ENCODE measurements at regions not wholly inside any gene's neighbourhood (a gene's known extent, or its start where the extent isn't known, plus 50 kb on each side); places are given as distances from the start of the nearest gene placed in this dataset.

DNA sequence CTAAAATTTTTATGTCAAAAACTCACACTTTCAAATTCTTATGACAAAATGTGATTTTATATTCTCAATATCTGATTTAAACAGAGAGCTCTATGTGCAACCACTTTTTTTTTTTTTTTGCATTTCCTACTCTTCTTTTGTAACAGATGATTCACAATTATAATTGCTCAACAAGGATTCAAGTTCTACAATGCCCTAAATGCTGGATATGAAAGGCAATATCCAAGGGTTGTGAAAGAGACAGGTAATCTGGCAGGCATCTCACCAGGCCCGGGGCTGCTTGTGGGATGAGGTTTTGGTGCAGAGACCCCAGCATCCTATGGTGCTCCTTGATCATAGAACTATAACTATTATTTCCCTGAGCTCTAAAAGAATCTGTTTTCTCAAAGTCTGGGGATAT, 363.6 kb upstream of the NBEA start:
- CTCF ChIA-PET, result no interaction called here
- no peaks in the 10 kb centered on the region for H3K4me1 Mint-ChIP-seq
- no peak overlapping the region for H3K27ac Mint-ChIP-seq
- H3K4me3 Mint-ChIP-seq, result no peak overlapping the region
- H3K27me3 Mint-ChIP-seq, result no peaks in the 10 kb centered on the region
- H3K9me3 Mint-ChIP-seq, result no peaks in the 10 kb centered on the region
- no peak for DNase-seq
- no peaks in the 10 kb centered on the region for H3K36me3 Mint-ChIP-seq

DNA sequence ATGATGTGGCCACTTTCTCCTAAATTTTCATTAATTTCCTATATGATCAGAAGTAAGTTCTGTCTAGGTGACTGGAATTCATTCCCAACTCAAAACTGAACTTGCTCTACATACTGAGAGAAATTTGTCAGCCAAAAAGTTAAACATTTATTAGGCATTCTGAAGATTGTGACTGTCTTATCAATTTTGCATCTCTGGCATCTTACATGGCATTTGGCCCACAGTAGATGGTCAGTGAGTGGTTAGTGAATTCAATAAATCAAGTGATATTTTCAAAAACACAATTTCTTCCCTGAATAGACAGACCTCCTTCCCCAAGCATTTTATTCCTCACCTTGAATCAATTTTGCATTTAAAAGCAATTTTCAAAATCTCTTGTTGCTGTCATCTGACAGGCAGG, 363.2 kb upstream of the NBEA start:
- no peak overlapping the region for H3K27ac Mint-ChIP-seq
- CTCF ChIA-PET, result no interaction called here
- H3K9me3 Mint-ChIP-seq, result no peaks in the 10 kb centered on the region
- H3K36me3 Mint-ChIP-seq, result no peaks in the 10 kb centered on the region
- no peak for DNase-seq
- H3K27me3 Mint-ChIP-seq, result no peaks in the 10 kb centered on the region
- H3K4me3 Mint-ChIP-seq, result no peak overlapping the region
- no peaks in the 10 kb centered on the region for H3K4me1 Mint-ChIP-seq

DNA sequence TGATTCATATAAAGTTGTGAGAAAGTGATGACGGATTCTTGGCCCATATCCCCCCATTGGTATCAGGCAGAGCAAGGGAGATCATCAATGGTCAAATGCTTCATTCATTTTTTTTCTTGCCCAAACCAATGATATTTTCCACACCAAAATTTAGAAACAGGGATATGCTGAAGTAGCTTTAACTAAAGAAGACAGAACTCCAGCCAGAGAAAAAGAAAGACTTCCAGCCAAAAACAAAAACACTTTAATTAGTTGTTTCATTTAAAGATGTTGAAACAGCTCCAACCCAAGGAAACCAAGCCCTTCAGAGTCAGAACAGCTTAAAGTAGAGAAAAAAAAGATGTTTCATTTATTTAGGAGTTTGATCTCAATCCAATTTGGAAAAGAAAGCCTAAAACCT, 358.9 kb upstream of the NBEA start:
- Mint-ChIP-seq H3K27ac (no peak overlapping the region), H3K36me3 (no peaks in the 10 kb centered on the region), H3K9me3 (no peaks in the 10 kb centered on the region), H3K4me3 (no peak overlapping the region), H3K4me1 (no peaks in the 10 kb centered on the region), H3K27me3 (no peaks in the 10 kb centered on the region)
- no peak for DNase-seq
- CTCF ChIA-PET, result no interaction called here

DNA sequence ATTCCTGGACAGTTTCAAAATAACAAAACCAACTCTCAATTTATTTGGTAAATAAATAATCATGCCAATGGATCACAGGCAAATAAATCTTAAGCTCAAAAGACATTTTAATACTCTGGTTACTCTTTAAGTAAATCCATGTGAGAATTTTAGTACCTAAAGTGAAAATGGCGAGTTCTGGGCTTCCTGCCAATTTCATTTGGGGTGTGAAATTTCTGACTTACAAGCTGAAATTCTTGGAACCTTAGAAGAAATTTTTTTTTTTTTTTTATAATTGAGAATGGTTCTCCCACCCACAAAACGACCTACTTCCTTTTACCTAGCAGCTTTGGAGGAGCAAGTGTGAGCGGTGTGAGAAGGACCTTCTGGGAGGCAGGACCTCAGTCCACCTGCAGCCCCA, 354.5 kb upstream of the NBEA start:
- CTCF ChIA-PET, result no interaction called here
- H3K27me3 Mint-ChIP-seq, result no peaks in the 10 kb centered on the region
- H3K27ac Mint-ChIP-seq, result no peak overlapping the region
- no peak overlapping the region for H3K4me3 Mint-ChIP-seq
- DNase-seq, result no peak
- H3K36me3 Mint-ChIP-seq, result no peaks in the 10 kb centered on the region
- H3K9me3 Mint-ChIP-seq, result no peaks in the 10 kb centered on the region
- H3K4me1 Mint-ChIP-seq, result no peaks in the 10 kb centered on the region

DNA sequence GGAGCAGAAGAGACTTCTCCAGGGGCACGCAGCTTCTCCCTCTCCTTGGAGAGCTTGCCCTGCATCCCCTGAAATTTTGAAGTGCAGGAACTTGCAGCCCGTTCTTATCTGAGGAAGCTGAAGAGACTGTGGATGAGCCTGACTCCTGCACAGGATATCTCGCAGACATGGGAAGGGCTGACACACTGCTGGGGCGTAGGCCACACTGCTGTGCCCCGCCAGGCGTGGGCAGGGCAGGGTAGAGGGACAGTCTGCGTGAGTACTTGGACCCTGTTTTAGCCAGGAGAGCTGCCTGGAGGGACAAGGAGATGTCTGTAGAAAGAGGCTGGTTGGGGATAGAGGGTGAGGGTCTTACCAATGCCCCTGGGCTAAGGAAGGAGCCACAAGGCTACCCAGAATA, 353.7 kb upstream of the NBEA start:
- DNase-seq, result no peak
- Mint-ChIP-seq H3K4me1 (no peaks in the 10 kb centered on the region), H3K4me3 (no peak overlapping the region), H3K9me3 (no peaks in the 10 kb centered on the region), H3K36me3 (no peaks in the 10 kb centered on the region), H3K27me3 (no peaks in the 10 kb centered on the region), H3K27ac (no peak overlapping the region)
- CTCF ChIA-PET, result no interaction called here

DNA sequence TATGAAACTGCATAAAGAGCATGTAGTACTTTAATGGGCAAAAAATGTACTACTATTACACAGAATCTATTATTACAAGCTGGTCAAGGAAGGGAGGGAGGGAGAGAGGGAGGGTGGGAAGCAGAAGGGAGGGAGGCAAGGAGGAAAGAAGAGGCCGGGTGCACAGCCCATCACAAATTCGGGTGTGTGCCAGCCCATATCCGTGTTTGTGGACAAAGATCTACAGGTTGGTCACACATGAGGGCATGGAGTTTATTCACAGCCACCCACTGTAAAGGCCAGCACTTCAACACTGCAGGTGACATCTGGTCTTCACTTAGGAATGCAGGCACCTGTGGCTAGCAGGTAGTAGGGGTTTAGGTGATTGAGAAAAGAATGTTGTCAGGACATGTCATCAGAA, 352.5 kb upstream of the NBEA start:
- no peaks in the 10 kb centered on the region for H3K36me3 Mint-ChIP-seq
- no peaks in the 10 kb centered on the region for H3K4me1 Mint-ChIP-seq
- H3K4me3 Mint-ChIP-seq, result no peak overlapping the region
- no peaks in the 10 kb centered on the region for H3K27me3 Mint-ChIP-seq
- CTCF ChIA-PET, result no interaction called here
- no peak overlapping the region for H3K27ac Mint-ChIP-seq
- no peaks in the 10 kb centered on the region for H3K9me3 Mint-ChIP-seq
- DNase-seq, result no peak

DNA sequence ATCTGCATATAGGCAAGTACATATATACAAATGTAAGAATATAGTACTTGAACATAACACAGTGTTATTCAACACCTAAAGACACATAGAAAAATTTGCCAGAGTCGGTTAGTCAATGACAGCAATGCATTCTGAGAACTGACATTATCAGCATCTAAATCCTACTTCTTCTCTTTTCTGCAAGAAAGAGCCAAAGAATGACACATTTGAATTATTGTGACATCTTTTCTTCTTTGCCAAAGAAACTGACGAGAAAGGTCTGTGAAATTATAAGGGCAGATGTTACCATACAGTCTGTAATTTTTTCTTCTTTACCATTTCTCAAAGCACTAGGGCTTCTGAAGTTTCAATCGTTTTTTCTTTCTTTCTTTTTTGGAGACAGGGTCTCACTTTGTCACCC, 350.9 kb upstream of the NBEA start:
- CTCF ChIA-PET, result no interaction called here
- DNase-seq, result no peak
- no peaks in the 10 kb centered on the region for H3K27me3 Mint-ChIP-seq
- no peaks in the 10 kb centered on the region for H3K36me3 Mint-ChIP-seq
- H3K27ac Mint-ChIP-seq, result no peak overlapping the region
- H3K4me1 Mint-ChIP-seq, result no peaks in the 10 kb centered on the region
- no peaks in the 10 kb centered on the region for H3K9me3 Mint-ChIP-seq
- no peak overlapping the region for H3K4me3 Mint-ChIP-seq

DNA sequence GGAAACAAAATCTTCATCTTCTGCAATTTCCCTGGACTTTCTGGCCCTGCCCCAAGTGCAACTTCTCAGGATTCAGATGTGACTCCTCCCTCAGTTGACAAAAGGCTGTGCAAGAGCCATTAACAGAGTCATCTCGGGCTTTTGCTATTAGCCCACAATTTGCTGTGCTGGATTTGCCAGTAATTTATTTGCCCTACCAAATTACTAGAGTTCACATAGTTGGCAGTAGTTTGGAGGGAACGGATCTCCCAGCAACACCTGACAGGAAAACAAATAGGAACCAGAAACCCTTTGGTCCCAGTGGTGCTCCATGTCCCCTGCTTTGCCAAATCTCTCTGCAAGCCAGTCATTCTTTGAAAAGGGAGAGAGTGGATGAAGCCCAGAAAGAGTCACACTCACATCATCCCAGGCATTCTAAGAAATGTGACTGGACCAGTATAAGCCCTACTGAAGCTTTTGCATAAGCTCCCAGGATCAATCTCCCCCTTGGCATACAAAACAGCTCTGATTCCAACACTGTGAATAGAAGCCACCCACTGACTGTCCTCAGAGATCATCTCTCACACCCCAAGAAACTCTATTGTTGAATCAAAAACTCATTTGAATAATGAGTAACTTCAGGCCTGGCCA, 350.1 kb upstream of the NBEA start:
- DNase-seq, result no peak
- no peaks in the 10 kb centered on the region for H3K9me3 Mint-ChIP-seq
- H3K4me3 Mint-ChIP-seq, result no peak overlapping the region
- H3K4me1 Mint-ChIP-seq, result no peaks in the 10 kb centered on the region
- CTCF ChIA-PET, result no interaction called here
- H3K27ac Mint-ChIP-seq, result no peak overlapping the region
- no peaks in the 10 kb centered on the region for H3K27me3 Mint-ChIP-seq
- H3K36me3 Mint-ChIP-seq, result no peaks in the 10 kb centered on the region

DNA sequence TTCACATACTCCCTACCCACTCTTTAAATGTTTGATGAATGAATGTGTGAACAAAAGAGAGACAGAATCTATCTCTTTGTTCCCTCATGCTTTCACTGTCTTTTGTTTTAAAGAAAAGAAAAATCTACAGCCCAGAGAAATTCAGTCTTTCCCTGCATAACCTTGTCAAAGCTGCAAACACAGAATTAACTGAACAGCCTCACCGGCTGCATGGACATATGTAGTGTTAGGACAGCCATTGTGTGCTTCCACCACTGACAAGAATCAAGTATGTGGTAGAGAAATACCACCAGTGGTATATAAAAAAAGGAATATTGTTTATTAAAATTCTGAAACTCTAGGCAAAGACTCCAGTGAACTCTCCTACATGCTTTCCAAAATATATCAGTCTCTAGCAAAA, 348.4 kb upstream of the NBEA start:
- Mint-ChIP-seq H3K4me1 (no peaks in the 10 kb centered on the region), H3K27me3 (no peaks in the 10 kb centered on the region)
- CTCF ChIA-PET, result no interaction called here

DNA sequence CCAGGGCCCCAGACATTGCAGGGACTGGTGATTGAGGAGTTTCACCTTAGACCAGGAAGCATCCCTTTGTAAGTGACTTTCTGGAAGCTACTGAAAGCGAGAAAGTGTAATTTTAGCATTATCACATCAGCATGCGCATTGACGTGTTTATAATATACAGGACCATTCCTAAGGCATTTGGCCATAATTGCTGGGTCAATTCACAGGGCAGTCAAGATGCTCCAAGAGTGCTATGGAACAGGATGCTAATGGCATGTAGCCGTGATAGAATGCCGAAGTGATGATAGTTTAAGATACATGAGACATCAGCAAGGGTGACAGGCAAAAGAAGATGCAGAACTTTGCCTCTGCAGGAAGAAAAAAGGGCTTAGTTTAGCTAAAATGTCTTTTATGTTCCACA, 347.6 kb upstream of the NBEA start:
- CTCF ChIA-PET, result no interaction called here
- Mint-ChIP-seq H3K27ac (no peak overlapping the region), H3K36me3 (no peaks in the 10 kb centered on the region), H3K4me1 (no peaks in the 10 kb centered on the region), H3K9me3 (no peaks in the 10 kb centered on the region), H3K27me3 (no peaks in the 10 kb centered on the region), H3K4me3 (no peak overlapping the region)
- DNase-seq, result no peak

More for the DNA sequence above, 348.4 kb upstream of the NBEA start:
- Mint-ChIP-seq H3K27ac (no peak overlapping the region), H3K36me3 (no peaks in the 10 kb centered on the region), H3K9me3 (no peaks in the 10 kb centered on the region), H3K4me3 (no peak overlapping the region)
- no peak for DNase-seq

DNA sequence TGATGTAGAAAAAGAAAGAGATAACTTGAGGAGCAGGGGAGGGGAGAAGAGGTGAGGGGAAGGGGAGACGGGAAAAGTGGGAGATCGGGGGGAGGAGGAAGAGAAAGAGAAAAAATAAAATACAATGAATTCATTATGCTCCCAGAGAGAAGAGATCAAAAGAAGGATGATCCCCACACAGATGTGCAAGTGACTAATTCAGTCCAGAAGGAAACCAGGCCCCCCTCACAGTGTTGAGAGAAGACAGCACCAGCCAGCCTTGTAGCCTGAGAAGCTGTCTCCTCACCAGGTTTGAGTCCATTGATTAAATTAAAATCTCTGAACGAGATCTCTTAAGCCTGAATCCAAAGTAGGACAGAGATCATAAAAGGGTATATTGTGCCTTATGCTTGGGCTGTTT, 333.7 kb upstream of the NBEA start:
- CTCF ChIA-PET, result no interaction called here
- H3K27ac Mint-ChIP-seq, result no peak overlapping the region
- H3K36me3 Mint-ChIP-seq, result no peaks in the 10 kb centered on the region
- no peak overlapping the region for H3K4me3 Mint-ChIP-seq
- DNase-seq, result no peak
- H3K9me3 Mint-ChIP-seq, result peaks cover 4% of the 10 kb centered on the region
- H3K27me3 Mint-ChIP-seq, result no peaks in the 10 kb centered on the region
- H3K4me1 Mint-ChIP-seq, result no peaks in the 10 kb centered on the region

DNA sequence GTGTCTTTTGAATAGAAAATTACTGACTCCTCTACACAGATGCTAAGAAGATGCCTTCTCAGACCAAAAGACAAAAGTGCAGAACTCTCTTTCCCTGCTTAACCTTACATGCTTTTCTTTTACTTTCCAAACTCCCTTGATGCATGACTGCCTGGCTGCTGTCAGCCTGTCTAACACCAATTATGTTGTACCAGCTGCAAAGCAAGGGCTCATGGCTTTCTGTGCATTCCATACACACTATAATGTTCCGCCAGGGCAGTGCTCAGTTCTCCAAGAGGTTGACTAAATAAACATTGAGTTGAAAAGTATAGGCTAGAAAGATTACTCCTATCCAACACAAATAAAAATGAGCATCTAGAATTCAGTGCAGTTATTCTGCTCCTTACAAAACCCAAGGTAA, 330.4 kb upstream of the NBEA start:
- no peaks in the 10 kb centered on the region for H3K36me3 Mint-ChIP-seq
- CTCF ChIA-PET, result no interaction called here

DNA sequence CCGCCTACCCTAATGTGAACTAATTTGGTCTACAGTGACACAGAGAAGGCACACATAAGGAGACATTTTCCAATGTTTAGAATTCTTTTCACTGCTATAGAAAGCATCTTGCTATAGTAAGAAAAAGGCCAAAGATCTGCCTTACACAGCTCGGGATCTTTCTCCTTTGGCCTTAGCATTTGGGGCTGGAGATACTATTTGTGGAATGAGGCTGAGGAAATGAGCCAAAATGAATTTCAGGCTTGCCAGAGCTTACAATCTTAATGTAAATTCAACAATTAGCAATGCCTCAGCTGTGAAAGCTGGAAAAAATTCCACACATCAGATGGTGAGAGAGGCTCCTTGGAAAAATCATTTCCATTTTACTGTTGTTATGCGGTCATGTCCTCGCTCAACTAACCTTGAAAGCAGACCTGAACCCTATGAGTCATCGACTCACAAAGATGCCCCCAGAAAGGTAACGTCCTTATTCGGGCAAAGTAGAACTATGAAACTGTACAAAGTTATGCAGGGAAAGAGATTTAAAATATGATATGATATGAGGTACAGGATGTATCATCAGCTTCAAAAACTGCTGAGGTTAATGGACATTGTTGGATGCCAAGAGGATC, 324.5 kb upstream of the NBEA start:
- CTCF ChIA-PET, result no interaction called here
- Mint-ChIP-seq H3K4me1 (no peaks in the 10 kb centered on the region), H3K4me3 (no peak overlapping the region), H3K9me3 (no peaks in the 10 kb centered on the region), H3K27me3 (no peaks in the 10 kb centered on the region), H3K36me3 (no peaks in the 10 kb centered on the region), H3K27ac (no peak overlapping the region)
- no peak for DNase-seq

More for the DNA sequence above, 330.4 kb upstream of the NBEA start:
- Mint-ChIP-seq H3K4me3 (no peak overlapping the region), H3K27ac (no peak overlapping the region), H3K9me3 (peaks cover 4% of the 10 kb centered on the region), H3K27me3 (no peaks in the 10 kb centered on the region), H3K4me1 (no peaks in the 10 kb centered on the region)
- no peak for DNase-seq

DNA sequence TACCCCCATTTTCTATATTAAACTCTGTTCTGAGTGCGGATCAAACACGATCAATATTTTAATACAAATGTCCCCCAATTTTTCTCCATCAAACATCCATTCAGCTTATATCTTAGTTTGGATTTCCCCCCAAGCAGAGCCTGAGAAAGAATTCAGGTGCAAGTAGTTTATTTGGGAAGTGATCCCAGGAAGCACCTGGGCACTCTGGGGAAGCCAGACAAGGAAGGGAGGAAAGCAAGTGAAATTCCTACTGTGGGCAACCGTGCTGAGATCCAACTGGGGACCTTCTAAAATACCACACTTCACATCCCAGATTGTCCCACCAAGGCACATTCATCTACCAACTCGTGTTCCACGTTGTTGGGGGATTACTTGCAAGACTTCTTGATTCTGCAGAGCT, 323.4 kb upstream of the NBEA start:
- DNase-seq, result no peak
- H3K27me3 Mint-ChIP-seq, result no peaks in the 10 kb centered on the region
- H3K9me3 Mint-ChIP-seq, result no peaks in the 10 kb centered on the region
- H3K27ac Mint-ChIP-seq, result no peak overlapping the region
- no peaks in the 10 kb centered on the region for H3K4me1 Mint-ChIP-seq
- CTCF ChIA-PET, result no interaction called here
- no peaks in the 10 kb centered on the region for H3K36me3 Mint-ChIP-seq
- H3K4me3 Mint-ChIP-seq, result no peak overlapping the region

DNA sequence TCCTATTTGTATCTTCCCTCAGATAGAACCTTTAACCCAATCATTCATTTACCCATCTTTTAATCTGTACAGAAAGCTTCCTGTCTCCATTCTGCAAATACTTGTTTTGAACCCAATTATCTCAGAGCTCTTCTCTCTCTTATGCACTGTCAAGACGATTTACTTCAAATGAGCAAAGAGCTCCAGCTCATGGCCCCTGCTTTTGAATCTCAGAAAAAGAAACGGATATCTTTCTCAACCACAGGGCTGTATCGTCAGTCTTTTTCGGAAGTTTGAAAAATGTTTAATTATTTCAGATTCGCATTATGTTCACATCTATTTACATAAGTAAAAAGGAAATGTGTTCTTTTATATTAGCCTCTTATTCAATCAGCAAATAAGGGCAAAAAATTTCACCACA, 322.7 kb upstream of the NBEA start:
- Mint-ChIP-seq H3K27ac (no peak overlapping the region), H3K4me1 (no peaks in the 10 kb centered on the region), H3K27me3 (no peaks in the 10 kb centered on the region), H3K36me3 (no peaks in the 10 kb centered on the region), H3K4me3 (no peak overlapping the region), H3K9me3 (no peaks in the 10 kb centered on the region)
- CTCF ChIA-PET, result no interaction called here
- no peak for DNase-seq
